Nucleus accumbens (tissue), 56 donors: ENCODE measurements at regions not wholly inside any gene's neighbourhood (a gene's known extent, or its start where the extent isn't known, plus 50 kb on each side); places are given as distances from the start of the nearest gene placed in this dataset.

Experiments used
- DNase-seq, 56 donors: peaks; one replicate each; lab custom pipeline; 2025; lab: John Stamatoyannopoulos, UW

DNA sequence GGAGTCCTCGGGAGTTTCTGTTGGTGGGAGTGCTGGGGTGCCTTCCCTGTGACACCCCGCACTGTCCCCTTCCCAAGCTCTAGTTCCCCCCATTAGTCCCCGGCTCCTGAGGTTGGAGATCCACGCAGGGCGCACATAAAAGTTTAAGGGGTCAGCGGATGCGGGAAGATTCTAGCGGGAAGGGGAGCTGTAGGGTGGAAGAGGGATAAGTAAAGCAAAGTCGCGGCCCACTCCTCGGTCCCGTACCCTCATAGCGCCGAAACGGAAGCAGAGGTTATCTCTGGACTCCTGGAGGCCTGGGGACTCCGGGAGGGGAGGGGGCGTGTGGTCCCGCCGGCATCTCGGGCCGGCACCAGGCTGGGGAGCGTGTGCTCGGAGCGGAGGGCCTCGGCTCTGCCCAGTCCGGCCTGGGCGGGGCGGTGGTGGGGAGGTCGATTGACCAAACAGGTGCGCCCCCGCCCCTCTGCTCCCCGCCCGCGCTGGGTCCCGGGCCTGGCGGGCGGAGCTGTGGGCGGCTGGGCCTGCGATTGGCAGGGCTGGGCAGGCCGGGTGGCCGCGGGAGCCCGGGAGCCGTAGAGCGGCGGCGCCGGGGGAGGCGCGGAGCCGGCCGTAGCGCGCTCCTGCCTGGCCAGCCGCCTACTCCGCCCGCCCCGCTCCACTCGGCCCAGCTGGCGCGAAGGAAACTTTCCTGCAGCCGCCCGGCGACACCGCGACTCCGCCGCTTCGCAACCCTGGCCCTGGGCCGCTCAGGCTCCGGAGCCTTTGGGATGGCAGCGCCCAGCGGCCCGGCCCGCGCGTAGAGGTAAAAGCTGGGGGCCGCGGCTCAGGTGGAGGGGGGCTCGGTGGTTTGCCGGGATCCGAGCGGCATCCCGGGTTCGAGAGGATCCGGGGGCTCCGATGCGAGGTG is 52.2 kb upstream of the DAB2IP start:
- DNase-seq: peak in 14 of 56 donors; percentile 15 to 67 (median 24)

GRCh38 chr9:121599872-121600585 is 51.4 kb upstream of the DAB2IP start:
- no peak for DNase-seq

DNA sequence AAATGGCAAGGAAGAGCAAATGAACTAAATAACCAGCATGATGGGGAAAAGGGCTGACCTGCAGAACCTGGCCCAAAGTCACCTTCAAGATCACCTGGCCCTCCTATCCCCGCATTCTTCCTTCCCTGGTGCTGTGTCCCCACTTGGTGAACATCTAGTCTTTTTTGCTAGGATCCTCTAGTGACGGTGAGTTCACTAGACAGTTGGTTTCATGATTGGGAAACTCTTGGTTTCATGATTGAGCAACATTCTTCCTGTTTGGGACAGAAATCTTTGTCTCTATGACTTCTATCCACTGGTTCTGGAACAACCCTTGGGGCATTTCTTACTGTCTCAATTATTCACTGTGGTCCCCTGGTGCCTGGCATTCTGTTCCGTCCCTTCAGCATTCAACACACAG is 50.2 kb upstream of the DAB2IP start:
- DNase-seq: no peak
